GM21367 (cell line): ENCODE measurements at regions not wholly inside any gene's neighbourhood (a gene's known extent, or its start where the extent isn't known, plus 50 kb on each side); places are given as distances from the start of the nearest gene placed in this dataset.

ENCODE experiments used
- ATAC-seq: cut with Tn5 transposase; IDR thresholded peaks from one replicate; pipeline ENCODE4 v1.9.1; 2021; ENCODE audit not compliant: unreplicated experiment

GRCh38 chr4:176843710-176844109 lies 51.0 kb upstream of the VEGFC start:
- no peak for ATAC-seq

- ATAC-seq: no peak
Observed at GRCh38 chr4:176844448-176844847, 51.7 kb upstream of the VEGFC start.

- ATAC-seq: no peak
Observed at GRCh38 chr4:176845636-176846035, 52.9 kb upstream of the VEGFC start.

GRCh38 chr4:176849076-176849475 lies 56.4 kb upstream of the VEGFC start:
- no peak for ATAC-seq

- ATAC-seq: no peak
Observed at GRCh38 chr4:176850436-176850835, 57.7 kb upstream of the VEGFC start.

GRCh38 chr4:176856421-176856820 lies 63.7 kb upstream of the VEGFC start:
- ATAC-seq: no peak

- no peak for ATAC-seq
Observed at GRCh38 chr4:176858839-176859238, 66.1 kb upstream of the VEGFC start.

GRCh38 chr4:176864238-176864637 lies 71.5 kb upstream of the VEGFC start:
- no peak for ATAC-seq

- no peak for ATAC-seq
Observed at GRCh38 chr4:176868676-176869075, 76.0 kb upstream of the VEGFC start.

- no peak for ATAC-seq
Observed at GRCh38 chr4:176872461-176872860, 79.7 kb upstream of the VEGFC start.

GRCh38 chr4:176874721-176875445 lies 82.2 kb upstream of the VEGFC start:
- no peak for ATAC-seq

- no peak for ATAC-seq
Observed at GRCh38 chr4:176875446-176875930, 82.8 kb upstream of the VEGFC start.

- no peak for ATAC-seq
Observed at GRCh38 chr4:176879380-176880116, 86.8 kb upstream of the VEGFC start.

- ATAC-seq: no peak
Observed at GRCh38 chr4:176882206-176882605, 89.5 kb upstream of the VEGFC start.

GRCh38 chr4:176883108-176883550 lies 90.4 kb upstream of the VEGFC start:
- no peak for ATAC-seq

GRCh38 chr4:176883681-176884418 lies 91.1 kb upstream of the VEGFC start:
- ATAC-seq: no peak

- no peak for ATAC-seq
Observed at GRCh38 chr4:176885224-176885623, 92.5 kb upstream of the VEGFC start.

GRCh38 chr4:176886135-176886534 lies 93.4 kb upstream of the VEGFC start:
- ATAC-seq: no peak

- ATAC-seq: no peak
Observed at GRCh38 chr4:176889776-176890175, 97.1 kb upstream of the VEGFC start.

- no peak for ATAC-seq
Observed at GRCh38 chr4:176894498-176894897, 101.8 kb upstream of the VEGFC start.

- no peak for ATAC-seq
Observed at GRCh38 chr4:176896211-176896610, 103.5 kb upstream of the VEGFC start.

GRCh38 chr4:176897226-176897625 lies 104.5 kb upstream of the VEGFC start:
- no peak for ATAC-seq
